GM13976 (cell line): ENCODE measurements at regions not wholly inside any gene's neighbourhood (a gene's known extent, or its start where the extent isn't known, plus 50 kb on each side); places are given as distances from the start of the nearest gene placed in this dataset.

Experiments used
- DNase-seq: peaks from one replicate; pipeline ENCODE4 v3.0.0; 2012; ENCODE audit warnings: low spot score
- in situ Hi-C: fragments of 300-500 bp; cut with MboI; formaldehyde crosslinking; loops from one replicate; pipeline ENCODE4 v1.12.0; 2022; ENCODE audit warnings: low sequenced_read_pairs, mixed read lengths, inconsistent platforms; ENCODE audit not compliant: unreplicated experiment
- TF ChIP-seq, protein P1 (sequence below): IDR thresholded peaks from 2 replicates; pipeline ENCODE4 v1.5.1; 2012; ENCODE audit warnings: borderline replicate concordance, mild to moderate bottlenecking; ENCODE audit not compliant: insufficient read depth; ENCODE audit errors: extremely low read depth, missing control alignments, control extremely low read depth

DNA sequence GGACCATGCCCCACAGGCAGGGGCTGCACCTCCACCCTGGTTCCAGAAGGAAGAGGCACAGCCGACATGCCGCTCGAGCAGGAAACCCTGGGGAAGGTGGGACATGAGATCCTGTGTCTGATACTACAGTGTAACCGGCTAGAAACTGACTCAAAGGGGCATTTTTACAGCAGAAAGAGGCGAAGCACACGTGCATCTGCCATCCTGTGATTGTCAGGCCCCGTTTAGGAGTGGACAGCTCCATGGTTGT is 62.7 kb downstream of the SIK1 start:
- in situ Hi-C loops, result no loop called here
- DNase-seq, result no peak
- TF ChIP-seq, protein P1, sequence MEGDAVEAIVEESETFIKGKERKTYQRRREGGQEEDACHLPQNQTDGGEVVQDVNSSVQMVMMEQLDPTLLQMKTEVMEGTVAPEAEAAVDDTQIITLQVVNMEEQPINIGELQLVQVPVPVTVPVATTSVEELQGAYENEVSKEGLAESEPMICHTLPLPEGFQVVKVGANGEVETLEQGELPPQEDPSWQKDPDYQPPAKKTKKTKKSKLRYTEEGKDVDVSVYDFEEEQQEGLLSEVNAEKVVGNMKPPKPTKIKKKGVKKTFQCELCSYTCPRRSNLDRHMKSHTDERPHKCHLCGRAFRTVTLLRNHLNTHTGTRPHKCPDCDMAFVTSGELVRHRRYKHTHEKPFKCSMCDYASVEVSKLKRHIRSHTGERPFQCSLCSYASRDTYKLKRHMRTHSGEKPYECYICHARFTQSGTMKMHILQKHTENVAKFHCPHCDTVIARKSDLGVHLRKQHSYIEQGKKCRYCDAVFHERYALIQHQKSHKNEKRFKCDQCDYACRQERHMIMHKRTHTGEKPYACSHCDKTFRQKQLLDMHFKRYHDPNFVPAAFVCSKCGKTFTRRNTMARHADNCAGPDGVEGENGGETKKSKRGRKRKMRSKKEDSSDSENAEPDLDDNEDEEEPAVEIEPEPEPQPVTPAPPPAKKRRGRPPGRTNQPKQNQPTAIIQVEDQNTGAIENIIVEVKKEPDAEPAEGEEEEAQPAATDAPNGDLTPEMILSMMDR, result no peak

DNA sequence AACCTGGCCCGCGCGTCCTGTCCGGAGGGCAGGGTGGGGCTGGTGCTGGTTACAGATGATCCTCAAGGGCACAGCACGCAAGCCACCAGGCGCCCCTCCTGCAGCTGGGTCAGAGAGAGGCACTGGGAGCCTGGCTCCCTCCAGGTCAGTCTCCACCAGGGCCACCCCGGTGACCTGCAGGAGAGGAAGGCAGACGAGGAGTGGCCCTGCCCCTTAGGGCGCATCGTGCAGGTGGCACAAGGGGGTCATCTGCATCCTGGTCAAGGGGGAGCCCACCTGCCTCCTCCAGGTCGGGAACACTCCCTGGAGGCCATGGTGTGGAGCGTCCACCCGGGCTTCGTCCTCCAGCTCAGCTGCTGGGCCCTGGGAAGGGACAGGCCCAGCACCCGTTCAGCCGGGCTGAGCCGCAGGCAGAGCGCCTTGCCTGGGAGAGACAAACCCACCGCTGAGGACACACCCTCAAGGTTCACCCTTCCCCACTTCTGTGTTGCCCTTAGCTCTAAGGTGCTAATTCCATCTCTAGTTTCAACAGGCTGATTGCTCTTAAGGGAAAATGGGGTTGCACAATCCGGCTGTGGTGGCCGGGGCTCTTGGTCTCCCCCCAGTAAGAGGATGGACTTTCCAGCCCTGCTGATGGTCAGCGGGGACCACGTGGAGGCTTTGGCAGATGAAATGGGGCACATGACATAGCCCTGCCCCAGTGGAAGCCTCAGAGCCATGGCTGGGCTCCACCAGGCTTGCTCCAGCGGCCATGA is 63.2 kb downstream of the SIK1 start:
- TF ChIP-seq, protein P1, result no peak
- in situ Hi-C loops, result no loop called here
- no peak for DNase-seq

DNA sequence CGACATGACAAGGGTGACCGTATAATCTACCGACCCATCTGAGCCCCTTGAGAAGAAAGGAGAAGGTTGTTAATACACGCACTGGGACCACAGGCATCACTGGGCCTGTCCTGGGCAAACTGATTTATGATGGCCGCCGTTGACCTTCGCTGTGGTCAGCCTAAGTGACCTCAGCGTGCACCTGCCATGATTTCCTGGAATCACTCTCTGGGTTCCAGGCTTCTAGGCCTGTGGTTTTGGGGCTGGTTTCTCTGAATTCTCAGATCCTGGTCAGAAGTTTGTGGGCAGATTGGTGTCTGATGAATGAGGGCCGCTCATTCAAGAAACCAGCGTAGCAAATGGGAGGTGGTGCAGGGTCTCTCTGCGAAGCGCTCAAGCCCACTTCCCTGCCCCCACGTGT is 64.0 kb downstream of the SIK1 start:
- TF ChIP-seq, protein P1, result no peak
- in situ Hi-C loops, result no loop called here
- DNase-seq, result no peak

DNA sequence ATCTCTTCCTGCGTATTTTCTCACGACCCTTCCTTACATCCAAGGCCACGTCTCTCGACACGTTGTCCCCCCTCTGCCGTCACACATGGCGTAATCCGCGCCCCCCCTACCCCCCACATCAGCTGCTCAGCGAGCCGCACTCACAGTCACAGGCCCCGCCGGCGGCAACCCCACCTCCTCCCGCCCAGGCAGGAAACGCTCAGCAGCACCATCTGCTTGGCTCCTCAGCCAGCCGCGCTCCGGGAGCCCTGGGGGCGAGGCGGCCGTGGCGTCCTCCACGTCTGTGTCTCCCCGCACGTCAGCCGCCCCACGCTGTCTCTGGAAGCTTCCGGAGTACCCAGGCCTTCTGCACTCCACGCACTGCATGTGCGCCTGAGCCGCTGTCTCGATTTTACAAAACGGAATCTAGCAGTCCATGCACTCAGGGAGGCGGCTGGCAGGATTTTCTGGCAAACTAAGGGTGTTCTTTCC is 64.6 kb downstream of the SIK1 start:
- in situ Hi-C loops, result no loop called here
- peak; percentile 81 for DNase-seq

DNA sequence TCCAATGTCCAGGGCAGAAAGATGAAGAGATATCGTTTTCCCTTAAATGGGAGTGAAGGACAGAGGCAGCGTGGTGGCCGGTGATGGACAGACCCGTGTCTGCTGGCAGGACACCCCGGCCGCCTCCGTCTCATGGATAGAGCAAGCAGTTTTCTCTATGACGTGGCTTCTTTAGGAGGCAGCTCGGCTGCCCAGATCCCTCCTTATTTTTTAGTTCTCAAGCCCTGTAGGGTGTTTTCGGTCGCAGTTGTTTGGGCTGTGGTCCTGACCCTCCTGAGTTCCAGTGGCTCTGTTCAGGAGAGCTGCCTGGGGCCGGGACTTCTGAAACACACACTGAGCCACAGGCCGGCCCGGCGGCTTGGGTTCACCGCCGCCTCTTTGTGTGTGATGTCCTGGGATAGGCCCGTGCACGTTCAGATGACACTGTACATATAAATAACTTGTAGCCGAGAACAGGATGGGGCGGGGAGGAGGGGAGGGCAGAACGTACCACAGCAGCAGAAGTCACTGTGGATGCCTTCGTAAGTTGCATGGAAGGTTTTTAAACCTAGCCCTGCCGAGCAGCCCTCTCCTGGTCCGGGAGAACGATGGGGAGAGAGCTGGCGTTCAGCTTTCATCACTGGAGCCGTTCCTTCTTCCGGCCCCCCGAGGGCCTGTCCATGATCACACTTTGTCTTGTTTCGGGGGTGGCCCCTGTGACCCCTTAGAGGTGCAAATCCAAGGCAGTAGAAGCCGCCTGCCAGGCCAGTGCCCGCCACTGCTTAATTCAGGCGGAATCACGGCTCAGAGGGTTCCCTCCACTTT is 65.2 kb downstream of the SIK1 start:
- TF ChIP-seq, protein P1, result no peak
- in situ Hi-C loops, result no loop called here
- DNase-seq, result peak; percentile 70

More for the DNA sequence above, 64.6 kb downstream of the SIK1 start:
- TF ChIP-seq, protein P1, result peak; percentile 11

DNA sequence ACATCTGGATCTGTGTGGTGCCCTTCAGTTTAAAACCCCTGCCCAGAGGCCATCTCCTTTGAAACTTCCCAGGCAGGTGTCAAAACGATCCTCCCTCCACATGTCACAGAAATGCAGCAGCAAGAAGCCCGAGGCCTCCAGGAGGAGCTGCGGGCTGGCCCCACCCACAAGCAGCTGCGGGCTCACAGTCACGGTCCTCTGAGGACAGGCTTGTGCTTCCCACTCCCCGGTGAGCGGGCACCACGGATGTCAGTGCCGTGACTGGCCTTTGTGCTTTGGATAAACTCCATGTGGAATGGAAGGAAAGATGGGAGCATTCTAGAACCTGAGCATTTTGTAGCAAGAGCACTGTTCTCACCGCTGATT is 65.8 kb downstream of the SIK1 start:
- TF ChIP-seq, protein P1, result no peak
- DNase-seq, result no peak
- in situ Hi-C loops, result no loop called here
